ENCODE measurements at regions not wholly inside any gene's neighbourhood (a gene's known extent, or its start where the extent isn't known, plus 50 kb on each side); places are given as distances from the start of the nearest gene placed in this dataset.

DNA sequence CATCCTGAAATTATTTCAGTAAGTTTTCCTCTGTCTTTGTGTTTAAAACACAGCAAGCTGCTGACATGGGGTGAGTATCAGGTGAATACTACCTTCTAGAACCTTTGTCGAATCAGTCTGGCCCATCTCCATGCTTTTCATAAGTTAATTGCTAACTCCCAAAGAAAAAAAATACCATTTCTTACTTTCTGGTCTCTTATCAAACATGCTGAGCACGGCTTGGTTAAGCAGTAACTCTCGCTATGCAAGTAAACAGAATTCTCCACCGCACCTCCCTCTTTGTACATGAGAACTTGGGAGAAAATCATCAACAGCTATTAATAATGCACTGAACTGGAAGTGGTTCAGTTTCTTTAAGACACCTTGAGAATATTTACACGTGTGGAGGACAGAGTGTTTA is 88.6 kb downstream of the FGF9 start:
- Histone ChIP-seq H3K9me3 (ENCODE audit: control insufficient read depth, low read depth, low read length) (no peaks in the 10 kb centered on the region), H3K4me1 (ENCODE audit: control insufficient read depth, extremely low read depth, insufficient read depth, low read length) (no peaks in the 10 kb centered on the region), H3K79me2 (ENCODE audit: control insufficient read depth, insufficient read depth, low read length) (no peaks in the 10 kb centered on the region), H3K36me3 (ENCODE audit: control insufficient read depth in 2 of 2, extremely low read depth in 1 of 2, insufficient read depth in 2 of 2, low read length in 2 of 2) (no peaks in the 10 kb centered on the region), H3K27me3 (ENCODE audit: control insufficient read depth, extremely low read depth, insufficient read depth, low read length) (no peaks in the 10 kb centered on the region), H3K4me2 (ENCODE audit: control insufficient read depth, extremely low read depth, insufficient read depth, low read depth, low read length) (no peak overlapping the region), H3K9me1 (ENCODE audit: control insufficient read depth, extremely low read depth, insufficient read depth, low read length) (no peaks in the 10 kb centered on the region), H4K20me1 (ENCODE audit: control insufficient read depth, extremely low read depth, insufficient read depth, low read length) (no peaks in the 10 kb centered on the region), H3K9ac (ENCODE audit: control insufficient read depth, extremely low read depth, insufficient read depth, low read length) (no peak overlapping the region), H2AFZ (ENCODE audit: control insufficient read depth, low read length) (no peak overlapping the region), H3K4me3 (ENCODE audit: control insufficient read depth in 2 of 3, extremely low read depth in 1 of 3, insufficient read depth in 2 of 3, low read depth in 1 of 3, low read length in 3 of 3) (no peak overlapping the region), H3K27ac (ENCODE audit: control insufficient read depth, insufficient read depth, low read length) (no peak overlapping the region)
- dilution Hi-C loops (cut with MboI; ENCODE audit: extremely low pct_ligation_motif_present, low sequenced_read_pairs) = no loop called here
- DNase-seq (ENCODE audit: low read depth, low spot score) (no peak), FAIRE-seq (no peak)
- TF ChIP-seq EZH2 (IDR thresholded peaks at IDR 0.05; ENCODE audit: low read length) = no peak
- TF ChIP-seq, protein P1, sequence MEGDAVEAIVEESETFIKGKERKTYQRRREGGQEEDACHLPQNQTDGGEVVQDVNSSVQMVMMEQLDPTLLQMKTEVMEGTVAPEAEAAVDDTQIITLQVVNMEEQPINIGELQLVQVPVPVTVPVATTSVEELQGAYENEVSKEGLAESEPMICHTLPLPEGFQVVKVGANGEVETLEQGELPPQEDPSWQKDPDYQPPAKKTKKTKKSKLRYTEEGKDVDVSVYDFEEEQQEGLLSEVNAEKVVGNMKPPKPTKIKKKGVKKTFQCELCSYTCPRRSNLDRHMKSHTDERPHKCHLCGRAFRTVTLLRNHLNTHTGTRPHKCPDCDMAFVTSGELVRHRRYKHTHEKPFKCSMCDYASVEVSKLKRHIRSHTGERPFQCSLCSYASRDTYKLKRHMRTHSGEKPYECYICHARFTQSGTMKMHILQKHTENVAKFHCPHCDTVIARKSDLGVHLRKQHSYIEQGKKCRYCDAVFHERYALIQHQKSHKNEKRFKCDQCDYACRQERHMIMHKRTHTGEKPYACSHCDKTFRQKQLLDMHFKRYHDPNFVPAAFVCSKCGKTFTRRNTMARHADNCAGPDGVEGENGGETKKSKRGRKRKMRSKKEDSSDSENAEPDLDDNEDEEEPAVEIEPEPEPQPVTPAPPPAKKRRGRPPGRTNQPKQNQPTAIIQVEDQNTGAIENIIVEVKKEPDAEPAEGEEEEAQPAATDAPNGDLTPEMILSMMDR (optimal IDR thresholded peaks at IDR 0.05 in 1 of 3, IDR thresholded peaks at IDR 0.05 in 1 of 3, conservative IDR thresholded peaks at IDR 0.05 in 1 of 3; ENCODE audit: extremely low read depth in 1 of 3, insufficient read depth in 2 of 3, low read length in 3 of 3) = no peak

DNA sequence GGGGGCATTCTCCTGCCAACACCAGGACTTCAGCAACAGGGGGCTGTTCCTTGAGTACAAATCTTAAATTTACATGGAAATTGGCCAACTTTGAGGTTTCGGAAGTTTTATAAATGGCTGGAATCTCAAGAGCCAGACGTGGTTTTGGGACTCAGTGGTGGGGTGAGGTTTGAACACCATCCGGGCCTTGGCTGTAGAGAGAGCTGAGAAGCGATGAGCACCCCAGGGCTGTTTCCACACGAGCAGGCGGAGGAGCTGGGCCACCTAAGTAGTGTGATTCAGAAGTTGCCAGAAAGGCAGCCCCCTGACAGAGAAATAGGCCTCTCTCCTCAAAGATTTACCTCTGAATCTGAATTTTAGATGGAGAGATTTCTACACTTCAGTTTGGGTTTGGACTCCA is 89.0 kb downstream of the FGF9 start:
- dilution Hi-C loops (cut with MboI; ENCODE audit: extremely low pct_ligation_motif_present, low sequenced_read_pairs) = no loop called here
- Histone ChIP-seq H3K4me3 (ENCODE audit: control insufficient read depth in 2 of 3, extremely low read depth in 1 of 3, insufficient read depth in 2 of 3, low read depth in 1 of 3, low read length in 3 of 3) (no peak overlapping the region), H3K36me3 (ENCODE audit: control insufficient read depth in 2 of 2, extremely low read depth in 1 of 2, insufficient read depth in 2 of 2, low read length in 2 of 2) (no peaks in the 10 kb centered on the region), H3K27ac (ENCODE audit: control insufficient read depth, insufficient read depth, low read length) (no peak overlapping the region), H2AFZ (ENCODE audit: control insufficient read depth, low read length) (no peak overlapping the region), H3K9me3 (ENCODE audit: control insufficient read depth, low read depth, low read length) (no peaks in the 10 kb centered on the region), H3K27me3 (ENCODE audit: control insufficient read depth, extremely low read depth, insufficient read depth, low read length) (no peaks in the 10 kb centered on the region), H3K9ac (ENCODE audit: control insufficient read depth, extremely low read depth, insufficient read depth, low read length) (no peak overlapping the region), H3K4me1 (ENCODE audit: control insufficient read depth, extremely low read depth, insufficient read depth, low read length) (no peaks in the 10 kb centered on the region), H4K20me1 (ENCODE audit: control insufficient read depth, extremely low read depth, insufficient read depth, low read length) (no peaks in the 10 kb centered on the region), H3K4me2 (ENCODE audit: control insufficient read depth, extremely low read depth, insufficient read depth, low read depth, low read length) (no peak overlapping the region), H3K79me2 (ENCODE audit: control insufficient read depth, insufficient read depth, low read length) (no peaks in the 10 kb centered on the region), H3K9me1 (ENCODE audit: control insufficient read depth, extremely low read depth, insufficient read depth, low read length) (no peaks in the 10 kb centered on the region)
- TF ChIP-seq, protein P1 (optimal IDR thresholded peaks at IDR 0.05 in 1 of 3, IDR thresholded peaks at IDR 0.05 in 1 of 3, conservative IDR thresholded peaks at IDR 0.05 in 1 of 3; ENCODE audit: extremely low read depth in 1 of 3, insufficient read depth in 2 of 3, low read length in 3 of 3) = no peak
- no peak for TF ChIP-seq EZH2 (IDR thresholded peaks at IDR 0.05; ENCODE audit: low read length)
- FAIRE-seq = no peak
- no peak for DNase-seq (ENCODE audit: low read depth, low spot score)

Data from keratinocyte (primary cell).